Thoracic aorta (tissue), 2 donors: ENCODE measurements at regions not wholly inside any gene's neighbourhood (a gene's known extent, or its start where the extent isn't known, plus 50 kb on each side); places are given as distances from the start of the nearest gene placed in this dataset.

Experiments used
- ATAC-seq: fragments of 150-250 bp; one replicate; pipeline ENCODE4 v1.8.0; 2017; ENCODE audit warnings: low read depth; ENCODE audit not compliant: insufficient number of reproducible peaks, low FRiP score
- DNase-seq: peaks from one replicate; pipeline ENCODE4 v3.0.0-alpha.2; 2020; ENCODE audit warnings: low spot score
- H3K27ac ChIP-seq, 2 donors: fragments of 200-600 bp; sonication (generic); 1 replicate in 1 of 2; 2 replicates in 1 of 2; pipeline ENCODE4 v1.5.1; 2016; ENCODE audit warnings: mild to moderate bottlenecking in 2 of 2, moderate library complexity in 2 of 2
- H3K27me3 ChIP-seq: fragments of 200-600 bp; sonication (generic); replicated peaks from 2 replicates; pipeline ENCODE4 v1.6.0; 2016; ENCODE audit warnings: mild to moderate bottlenecking; ENCODE audit not compliant: insufficient read depth
- H3K36me3 ChIP-seq: fragments of 200-600 bp; sonication (generic); one replicate; pipeline ENCODE4 v1.5.1; 2016
- H3K4me1 ChIP-seq, 2 donors: fragments of 200-600 bp; sonication (generic); 1 replicate in 1 of 2; 2 replicates in 1 of 2; pipeline versions ENCODE4 v1.5.1 to v1.6.0; 2016; ENCODE audit warnings: low read depth in 2 of 2, mild to moderate bottlenecking in 1 of 2; ENCODE audit not compliant: control insufficient read depth in 1 of 2
- H3K4me3 ChIP-seq: fragments of 200-600 bp; sonication (generic); 2 replicates; pipeline ENCODE4 v1.5.1; 2016; ENCODE audit warnings: mild to moderate bottlenecking
- H3K9me3 ChIP-seq: fragments of 200-600 bp; sonication (generic); 2 replicates; pipeline ENCODE4 v1.5.1; 2016
- TF ChIP-seq, protein P1 (sequence below): fragments of 200-600 bp; sonication (generic); IDR thresholded peaks from one replicate; pipeline ENCODE4 v1.5.1; 2019; ENCODE audit warnings: antibody characterized with exemption

DNA sequence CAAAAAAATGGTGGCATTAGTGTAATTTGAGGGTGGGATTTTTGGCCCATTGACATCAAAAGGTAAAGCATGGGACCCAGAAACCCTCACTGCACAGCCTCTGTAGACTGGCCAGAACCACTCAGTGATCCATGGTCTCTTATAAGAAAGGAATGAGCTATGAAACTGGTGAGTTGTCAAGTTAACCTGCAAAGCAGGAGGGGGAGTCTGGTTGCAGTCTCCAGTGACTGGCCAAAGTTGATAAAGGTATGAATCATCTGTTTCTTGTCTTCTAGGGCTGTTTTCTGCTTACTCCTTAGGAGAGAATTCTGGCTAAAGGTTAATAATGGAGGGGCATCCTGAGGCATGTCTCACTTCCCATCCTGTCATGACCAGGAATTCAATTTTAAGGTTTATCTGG lies 325.2 kb downstream of the TLR4 start:
- Histone ChIP-seq H3K4me1 (no peaks in the 10 kb centered on the region), H3K27me3 (no peaks in the 10 kb centered on the region), H3K27ac (no peak overlapping the region), H3K9me3 (no peaks in the 10 kb centered on the region), H3K4me3 (no peak overlapping the region), H3K36me3 (no peaks in the 10 kb centered on the region)
- ATAC-seq, result no peak
- TF ChIP-seq, protein P1, sequence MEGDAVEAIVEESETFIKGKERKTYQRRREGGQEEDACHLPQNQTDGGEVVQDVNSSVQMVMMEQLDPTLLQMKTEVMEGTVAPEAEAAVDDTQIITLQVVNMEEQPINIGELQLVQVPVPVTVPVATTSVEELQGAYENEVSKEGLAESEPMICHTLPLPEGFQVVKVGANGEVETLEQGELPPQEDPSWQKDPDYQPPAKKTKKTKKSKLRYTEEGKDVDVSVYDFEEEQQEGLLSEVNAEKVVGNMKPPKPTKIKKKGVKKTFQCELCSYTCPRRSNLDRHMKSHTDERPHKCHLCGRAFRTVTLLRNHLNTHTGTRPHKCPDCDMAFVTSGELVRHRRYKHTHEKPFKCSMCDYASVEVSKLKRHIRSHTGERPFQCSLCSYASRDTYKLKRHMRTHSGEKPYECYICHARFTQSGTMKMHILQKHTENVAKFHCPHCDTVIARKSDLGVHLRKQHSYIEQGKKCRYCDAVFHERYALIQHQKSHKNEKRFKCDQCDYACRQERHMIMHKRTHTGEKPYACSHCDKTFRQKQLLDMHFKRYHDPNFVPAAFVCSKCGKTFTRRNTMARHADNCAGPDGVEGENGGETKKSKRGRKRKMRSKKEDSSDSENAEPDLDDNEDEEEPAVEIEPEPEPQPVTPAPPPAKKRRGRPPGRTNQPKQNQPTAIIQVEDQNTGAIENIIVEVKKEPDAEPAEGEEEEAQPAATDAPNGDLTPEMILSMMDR, result no peak
- no peak for DNase-seq

DNA sequence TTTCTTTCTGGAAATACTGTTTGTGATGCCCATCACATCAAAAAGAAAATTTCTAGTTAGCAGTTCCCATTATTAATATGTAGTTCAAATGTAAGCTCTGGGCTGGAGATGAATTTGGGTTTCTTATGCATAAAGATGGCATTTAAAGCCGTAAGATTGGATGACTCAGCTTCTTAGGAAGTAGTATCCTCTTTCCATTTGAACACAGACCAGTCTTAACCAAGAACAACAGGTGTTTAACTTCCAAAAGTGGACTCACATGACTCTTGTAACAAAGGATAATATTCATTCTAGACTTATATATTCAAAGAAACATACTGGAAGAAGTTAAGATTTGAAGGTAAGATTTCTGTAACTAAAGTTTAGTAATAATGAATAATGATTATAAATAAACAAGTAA lies 330.5 kb downstream of the TLR4 start:
- no peak overlapping the region for H3K27ac ChIP-seq

DNA sequence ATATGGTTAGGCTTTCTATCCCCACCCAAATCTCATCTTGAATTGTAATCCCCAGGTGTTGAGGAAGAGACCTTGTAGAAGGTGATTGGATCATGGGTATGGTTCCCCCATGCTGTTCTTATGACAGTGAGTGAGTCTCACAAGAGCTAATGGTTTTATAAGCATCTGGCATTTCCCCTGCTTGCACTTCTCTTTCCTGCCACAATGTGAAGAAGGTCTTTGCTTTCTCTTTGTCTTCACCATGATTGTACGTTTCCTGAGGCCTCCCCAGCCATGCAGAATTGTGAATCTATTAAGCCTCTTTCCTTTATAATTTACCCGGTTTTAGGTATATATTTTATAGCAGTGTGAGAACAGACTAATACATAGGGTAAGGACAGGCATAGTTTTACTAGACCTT lies 334.5 kb downstream of the TLR4 start:
- ATAC-seq, result no peak
- Histone ChIP-seq H3K27ac (no peak overlapping the region), H3K36me3 (no peaks in the 10 kb centered on the region), H3K4me1 (no peaks in the 10 kb centered on the region), H3K27me3 (no peaks in the 10 kb centered on the region), H3K4me3 (no peak overlapping the region), H3K9me3 (no peaks in the 10 kb centered on the region)
- TF ChIP-seq, protein P1, result no peak
- no peak for DNase-seq

More for the DNA sequence above, 330.5 kb downstream of the TLR4 start:
- ATAC-seq (no peak), DNase-seq (no peak)
- H3K4me1 ChIP-seq, result no peaks in the 10 kb centered on the region
- no peak overlapping the region for H3K4me3 ChIP-seq
- TF ChIP-seq, protein P1, result no peak
- H3K36me3 ChIP-seq, result no peaks in the 10 kb centered on the region
- no peaks in the 10 kb centered on the region for H3K27me3 ChIP-seq
- H3K9me3 ChIP-seq, result no peaks in the 10 kb centered on the region

DNA sequence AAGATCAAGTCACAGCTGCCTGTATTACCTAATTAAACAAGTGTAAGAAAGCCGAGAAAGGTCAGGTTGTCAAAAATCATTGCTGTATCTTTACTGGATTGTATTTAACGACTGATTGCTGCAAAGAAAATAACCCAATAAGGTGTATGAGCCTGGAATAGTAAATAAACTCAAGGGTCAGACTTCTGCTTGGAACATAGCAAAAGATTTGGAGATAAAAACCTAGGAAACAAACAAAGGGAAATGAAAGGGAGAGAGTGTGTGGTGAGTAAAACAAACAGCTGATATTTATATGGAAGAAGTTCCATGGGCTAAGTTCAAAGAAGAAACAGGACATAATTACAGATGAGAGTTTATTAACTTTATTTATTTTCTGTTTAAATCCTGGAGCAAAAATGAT lies 354.0 kb downstream of the TLR4 start:
- no peaks in the 10 kb centered on the region for H3K27me3 ChIP-seq
- no peaks in the 10 kb centered on the region for H3K9me3 ChIP-seq
- no peak for DNase-seq
- no peak overlapping the region for H3K4me3 ChIP-seq
- H3K36me3 ChIP-seq, result no peaks in the 10 kb centered on the region
- ATAC-seq, result no peak
- no peak overlapping the region for H3K27ac ChIP-seq
- H3K4me1 ChIP-seq, result no peaks in the 10 kb centered on the region
- TF ChIP-seq, protein P1, result no peak

DNA sequence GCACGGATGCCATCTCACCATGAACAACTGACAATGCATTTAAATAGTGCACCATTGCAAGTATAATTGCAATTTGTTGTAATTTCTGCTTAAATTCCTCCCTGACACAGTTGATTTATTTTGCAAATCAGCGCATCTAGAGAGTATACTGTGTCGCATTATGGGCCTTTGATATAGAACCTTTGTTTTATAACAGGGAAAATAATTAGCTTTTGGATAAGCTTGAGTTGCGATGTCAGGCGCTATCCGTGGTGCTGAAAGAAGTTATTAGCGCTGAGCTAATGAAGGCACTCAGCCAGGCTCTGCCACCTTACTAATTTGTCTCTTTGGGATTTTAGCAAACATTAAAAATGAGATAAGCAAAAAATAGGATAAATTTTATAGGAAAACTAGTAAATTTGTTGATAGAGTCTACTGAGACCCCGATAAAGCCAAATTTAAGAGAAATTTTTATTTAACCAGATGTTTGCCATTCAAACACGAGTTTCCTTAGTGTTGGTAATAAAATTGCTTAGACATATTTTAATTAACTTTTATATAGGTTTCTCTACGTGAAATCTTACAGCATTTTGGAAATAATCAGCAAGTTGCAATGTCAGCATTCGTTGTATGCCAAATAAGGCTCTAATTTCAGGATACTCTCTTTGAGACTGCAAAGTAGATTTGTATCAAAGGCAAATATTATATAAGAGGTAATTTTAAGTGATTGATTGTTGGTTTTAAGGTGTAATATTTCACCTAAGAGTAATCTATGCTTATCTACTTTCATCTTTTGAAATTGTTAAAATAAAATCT lies 355.5 kb downstream of the TLR4 start:
- H3K27ac ChIP-seq, result no peak overlapping the region
- ATAC-seq, result no peak
- TF ChIP-seq, protein P1, result no peak

More for the DNA sequence above, 355.5 kb downstream of the TLR4 start:
- Histone ChIP-seq H3K27me3 (no peaks in the 10 kb centered on the region), H3K4me1 (no peaks in the 10 kb centered on the region), H3K9me3 (no peaks in the 10 kb centered on the region), H3K36me3 (no peaks in the 10 kb centered on the region), H3K4me3 (no peak overlapping the region)
- no peak for DNase-seq
